ENCODE measurements at regions not wholly inside any gene's neighbourhood (a gene's known extent, or its start where the extent isn't known, plus 50 kb on each side); places are given as distances from the start of the nearest gene placed in this dataset.

GRCh38 chr21:25330266-25330665, 277.0 kb downstream of the MRPL39 start:
- no peak overlapping the region for H2AFZ ChIP-seq (ENCODE audit: low read length)

GRCh38 chr21:25329227-25329825, 278.0 kb downstream of the MRPL39 start:
- H3K79me2 ChIP-seq (ENCODE audit: insufficient read depth, low read length), result no peaks in the 10 kb centered on the region
- TF ChIP-seq, protein P1, sequence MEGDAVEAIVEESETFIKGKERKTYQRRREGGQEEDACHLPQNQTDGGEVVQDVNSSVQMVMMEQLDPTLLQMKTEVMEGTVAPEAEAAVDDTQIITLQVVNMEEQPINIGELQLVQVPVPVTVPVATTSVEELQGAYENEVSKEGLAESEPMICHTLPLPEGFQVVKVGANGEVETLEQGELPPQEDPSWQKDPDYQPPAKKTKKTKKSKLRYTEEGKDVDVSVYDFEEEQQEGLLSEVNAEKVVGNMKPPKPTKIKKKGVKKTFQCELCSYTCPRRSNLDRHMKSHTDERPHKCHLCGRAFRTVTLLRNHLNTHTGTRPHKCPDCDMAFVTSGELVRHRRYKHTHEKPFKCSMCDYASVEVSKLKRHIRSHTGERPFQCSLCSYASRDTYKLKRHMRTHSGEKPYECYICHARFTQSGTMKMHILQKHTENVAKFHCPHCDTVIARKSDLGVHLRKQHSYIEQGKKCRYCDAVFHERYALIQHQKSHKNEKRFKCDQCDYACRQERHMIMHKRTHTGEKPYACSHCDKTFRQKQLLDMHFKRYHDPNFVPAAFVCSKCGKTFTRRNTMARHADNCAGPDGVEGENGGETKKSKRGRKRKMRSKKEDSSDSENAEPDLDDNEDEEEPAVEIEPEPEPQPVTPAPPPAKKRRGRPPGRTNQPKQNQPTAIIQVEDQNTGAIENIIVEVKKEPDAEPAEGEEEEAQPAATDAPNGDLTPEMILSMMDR (conservative IDR thresholded peaks at IDR 0.05; ENCODE audit: low read length), result no peak
- no peak for TF ChIP-seq EZH2phosphoT487 (IDR thresholded peaks at IDR 0.05; ENCODE audit: borderline replicate concordance)
- H3K9me2 ChIP-seq (replicated peaks; ENCODE audit: low read depth, low read length), result no peaks in the 10 kb centered on the region
- no peak overlapping the region for H3K9ac ChIP-seq (ENCODE audit: low read depth, low read length, poor library complexity, severe bottlenecking)
- H2AFZ ChIP-seq (ENCODE audit: low read length), result no peak overlapping the region
- no peaks in the 10 kb centered on the region for H3K4me1 ChIP-seq (ENCODE audit: insufficient read depth, low read length, poor library complexity, severe bottlenecking)
- no peaks in the 10 kb centered on the region; the same call in 1 of the 2 replicates for H3K9me3 ChIP-seq (ENCODE audit: insufficient read depth, low read depth, low read length)
- H3K4me2 ChIP-seq (ENCODE audit: low read depth, low read length, poor library complexity, severe bottlenecking), result no peak overlapping the region
- H3F3A ChIP-seq (ENCODE audit: low read depth), result no peaks in the 10 kb centered on the region
- no peaks in the 10 kb centered on the region for H3K27me3 ChIP-seq (ENCODE audit: insufficient read depth, low read length, poor library complexity, severe bottlenecking)
- no peaks in the 10 kb centered on the region for H3K36me3 ChIP-seq (ENCODE audit: insufficient read depth, low read length)
- no peaks in the 10 kb centered on the region for H4K20me1 ChIP-seq (ENCODE audit: insufficient read depth, low read length, poor library complexity, severe bottlenecking)
- no peak overlapping the region for H3K4me3 ChIP-seq (ENCODE audit: low read length, poor library complexity, severe bottlenecking)

More at GRCh38 chr21:25330266-25330665, 277.0 kb downstream of the MRPL39 start:
- H3K4me2 ChIP-seq (ENCODE audit: low read depth, low read length, poor library complexity, severe bottlenecking), result no peak overlapping the region
- H3K9me3 ChIP-seq (ENCODE audit: insufficient read depth, low read depth, low read length), result no peaks in the 10 kb centered on the region; the same call in 1 of the 2 replicates
- no peaks in the 10 kb centered on the region for H3K27me3 ChIP-seq (ENCODE audit: insufficient read depth, low read length, poor library complexity, severe bottlenecking)
- H4K20me1 ChIP-seq (ENCODE audit: insufficient read depth, low read length, poor library complexity, severe bottlenecking), result no peaks in the 10 kb centered on the region
- no peaks in the 10 kb centered on the region for H3K9me2 ChIP-seq (replicated peaks; ENCODE audit: low read depth, low read length)
- TF ChIP-seq, protein P1 (conservative IDR thresholded peaks at IDR 0.05; ENCODE audit: low read length), result no peak
- no peak for TF ChIP-seq EZH2phosphoT487 (IDR thresholded peaks at IDR 0.05; ENCODE audit: borderline replicate concordance)
- H3K79me2 ChIP-seq (ENCODE audit: insufficient read depth, low read length), result no peaks in the 10 kb centered on the region
- no peak overlapping the region for H3K4me3 ChIP-seq (ENCODE audit: low read length, poor library complexity, severe bottlenecking)
- no peaks in the 10 kb centered on the region for H3K36me3 ChIP-seq (ENCODE audit: insufficient read depth, low read length)
- H3K4me1 ChIP-seq (ENCODE audit: insufficient read depth, low read length, poor library complexity, severe bottlenecking), result no peaks in the 10 kb centered on the region
- H3K9ac ChIP-seq (ENCODE audit: low read depth, low read length, poor library complexity, severe bottlenecking), result no peak overlapping the region
- no peaks in the 10 kb centered on the region for H3F3A ChIP-seq (ENCODE audit: low read depth)

DNA sequence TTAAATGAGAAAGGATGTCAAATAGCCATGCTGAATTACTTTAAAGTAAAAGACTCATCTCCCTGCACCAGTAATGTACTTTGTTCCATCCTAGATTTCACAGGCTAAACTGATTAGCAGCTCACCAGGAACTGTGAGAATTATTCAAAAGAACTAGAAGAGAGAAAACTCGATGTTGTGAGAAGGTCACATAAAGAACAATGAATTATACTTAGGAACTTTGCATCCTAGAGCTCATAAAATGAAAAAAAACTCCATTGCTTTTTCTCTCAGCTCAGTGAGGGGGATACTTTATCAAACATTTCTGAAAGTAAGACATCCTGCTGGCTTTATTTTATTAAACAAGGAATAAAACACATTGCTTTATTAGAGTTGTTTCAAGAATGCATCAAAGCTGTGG, 278.5 kb downstream of the MRPL39 start:
- no peak overlapping the region for H2AFZ ChIP-seq (ENCODE audit: low read length)
- H3K36me3 ChIP-seq (ENCODE audit: insufficient read depth, low read length), result no peaks in the 10 kb centered on the region
- no peaks in the 10 kb centered on the region for H3K79me2 ChIP-seq (ENCODE audit: insufficient read depth, low read length)
- no peak overlapping the region for H3K9ac ChIP-seq (ENCODE audit: low read depth, low read length, poor library complexity, severe bottlenecking)
- no peaks in the 10 kb centered on the region for H3K4me1 ChIP-seq (ENCODE audit: insufficient read depth, low read length, poor library complexity, severe bottlenecking)
- no peaks in the 10 kb centered on the region for H3K9me2 ChIP-seq (replicated peaks; ENCODE audit: low read depth, low read length)
- H4K20me1 ChIP-seq (ENCODE audit: insufficient read depth, low read length, poor library complexity, severe bottlenecking), result no peaks in the 10 kb centered on the region
- H3K4me3 ChIP-seq (ENCODE audit: low read length, poor library complexity, severe bottlenecking), result no peak overlapping the region
- H3K27me3 ChIP-seq (ENCODE audit: insufficient read depth, low read length, poor library complexity, severe bottlenecking), result no peaks in the 10 kb centered on the region
- H3K9me3 ChIP-seq (ENCODE audit: insufficient read depth, low read depth, low read length), result no peaks in the 10 kb centered on the region; the same call in 1 of the 2 replicates
- TF ChIP-seq, protein P1 (conservative IDR thresholded peaks at IDR 0.05; ENCODE audit: low read length), result no peak
- TF ChIP-seq EZH2phosphoT487 (IDR thresholded peaks at IDR 0.05; ENCODE audit: borderline replicate concordance), result no peak
- H3K4me2 ChIP-seq (ENCODE audit: low read depth, low read length, poor library complexity, severe bottlenecking), result no peak overlapping the region
- no peaks in the 10 kb centered on the region for H3F3A ChIP-seq (ENCODE audit: low read depth)

All from Loucy (cell line).